Lung (tissue), 11 donors: ENCODE measurements at regions not wholly inside any gene's neighbourhood (a gene's known extent, or its start where the extent isn't known, plus 50 kb on each side); places are given as distances from the start of the nearest gene placed in this dataset.

Experiments
- ATAC-seq: fragments of 200-7000 bp; cut with Tn5 transposase; one replicate; pipeline ENCODE4 v1.9.1; 2020; ENCODE audit warnings: moderate number of reproducible peaks; ENCODE audit not compliant: insufficient read depth, low FRiP score
- DNase-seq, 3 donors: peaks; one replicate each; pipeline ENCODE4 v3.0.0-alpha.2; 2013 to 2017
- H3K27ac ChIP-seq, 2 donors: one replicate each; pipeline ENCODE4 v1.5.1; 2013; ENCODE audit warnings: mild to moderate bottlenecking in 2 of 2, moderate library complexity in 2 of 2, control low read depth in 1 of 2, inconsistent platforms in 1 of 2, low read depth in 1 of 2, low read length in 1 of 2
- H3K27me3 ChIP-seq, 3 donors: one replicate each; pipeline ENCODE4 v1.5.1; 2013; ENCODE audit warnings: low read length in 2 of 3; ENCODE audit not compliant: control insufficient read depth in 3 of 3, insufficient read depth in 3 of 3
- H3K36me3 ChIP-seq, 4 donors: one replicate each; pipeline ENCODE4 v1.5.1; 2013; ENCODE audit warnings: low read length in 4 of 4, mild to moderate bottlenecking in 1 of 4, moderate library complexity in 1 of 4; ENCODE audit not compliant: control insufficient read depth in 4 of 4, insufficient read depth in 4 of 4
- H3K4me1 ChIP-seq, 5 donors: one replicate each; pipeline ENCODE4 v1.5.1; 2013; ENCODE audit warnings: low read length in 5 of 5, mild to moderate bottlenecking in 2 of 5, moderate library complexity in 1 of 5; ENCODE audit not compliant: control insufficient read depth in 5 of 5, insufficient read depth in 5 of 5
- H3K4me3 ChIP-seq: one replicate; pipeline ENCODE4 v1.5.1; 2013; ENCODE audit warnings: mild to moderate bottlenecking, control low read depth, moderate library complexity
- H3K9ac ChIP-seq, 2 donors: one replicate each; pipeline ENCODE4 v1.5.1; 2013; ENCODE audit warnings: low read length in 2 of 2, control low read depth in 1 of 2; ENCODE audit not compliant: insufficient read depth in 1 of 2
- H3K9me3 ChIP-seq, 4 donors: one replicate each; pipeline ENCODE4 v1.5.1; 2013; ENCODE audit warnings: low read length in 3 of 4, mild to moderate bottlenecking in 1 of 4, moderate library complexity in 1 of 4; ENCODE audit not compliant: control insufficient read depth in 4 of 4, insufficient read depth in 3 of 4
- WGBS, 2 donors: extraction: QIAGEN DNeasy Blood & Tissue Kit; methylation state at CpG; one replicate each; pipeline ENCODE4 v1.1.7; 2013; 5-methylcytosine and 5-hydroxymethylcytosine counted together
- TF ChIP-seq, protein P1 (sequence below): IDR thresholded peaks from 2 replicates; pipeline ENCODE4 v1.5.1; 2012; ENCODE audit warnings: mild to moderate bottlenecking; ENCODE audit errors: control extremely low read depth, extremely low read depth
- donor health status: control.
- donor health status: control.
- donor health status: Bipolar disorder and iron deficiency.
- donor health status: healthy.
- donor health status: DM: yes; HTN: yes; CAD: no.

DNA sequence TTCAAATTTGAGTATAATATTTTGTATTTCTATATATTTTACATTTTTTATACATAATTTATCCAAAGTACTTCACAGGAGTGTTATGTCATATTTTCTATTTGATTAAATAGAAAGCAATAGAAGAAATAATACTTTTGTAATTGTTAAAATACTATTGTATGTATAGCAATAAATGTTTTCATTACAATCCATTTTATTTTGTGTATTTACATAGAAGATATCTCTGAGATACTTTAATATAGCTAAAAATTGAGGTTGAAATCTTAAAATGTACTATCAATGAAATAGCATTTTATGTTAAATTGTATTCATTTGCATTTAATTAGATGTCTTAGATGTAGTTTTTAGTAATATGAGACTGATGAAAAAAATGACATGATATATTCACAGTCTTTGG is 1109.6 kb upstream of the MIR17HG start:
- no peak for DNase-seq
- Histone ChIP-seq H3K9ac (no peak overlapping the region), H3K4me3 (no peak overlapping the region), H3K27me3 (no peaks in the 10 kb centered on the region), H3K4me1 (no peaks in the 10 kb centered on the region), H3K9me3 (no peaks in the 10 kb centered on the region), H3K27ac (no peak overlapping the region), H3K36me3 (no peaks in the 10 kb centered on the region)
- TF ChIP-seq, protein P1, sequence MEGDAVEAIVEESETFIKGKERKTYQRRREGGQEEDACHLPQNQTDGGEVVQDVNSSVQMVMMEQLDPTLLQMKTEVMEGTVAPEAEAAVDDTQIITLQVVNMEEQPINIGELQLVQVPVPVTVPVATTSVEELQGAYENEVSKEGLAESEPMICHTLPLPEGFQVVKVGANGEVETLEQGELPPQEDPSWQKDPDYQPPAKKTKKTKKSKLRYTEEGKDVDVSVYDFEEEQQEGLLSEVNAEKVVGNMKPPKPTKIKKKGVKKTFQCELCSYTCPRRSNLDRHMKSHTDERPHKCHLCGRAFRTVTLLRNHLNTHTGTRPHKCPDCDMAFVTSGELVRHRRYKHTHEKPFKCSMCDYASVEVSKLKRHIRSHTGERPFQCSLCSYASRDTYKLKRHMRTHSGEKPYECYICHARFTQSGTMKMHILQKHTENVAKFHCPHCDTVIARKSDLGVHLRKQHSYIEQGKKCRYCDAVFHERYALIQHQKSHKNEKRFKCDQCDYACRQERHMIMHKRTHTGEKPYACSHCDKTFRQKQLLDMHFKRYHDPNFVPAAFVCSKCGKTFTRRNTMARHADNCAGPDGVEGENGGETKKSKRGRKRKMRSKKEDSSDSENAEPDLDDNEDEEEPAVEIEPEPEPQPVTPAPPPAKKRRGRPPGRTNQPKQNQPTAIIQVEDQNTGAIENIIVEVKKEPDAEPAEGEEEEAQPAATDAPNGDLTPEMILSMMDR: no peak
- no peak for ATAC-seq

- 36 to 51% methylated on average over 4 of the region's 4 CpGs for WGBS, 2 donors
- Histone ChIP-seq H3K9ac (no peak overlapping the region), H3K4me3 (no peak overlapping the region), H3K4me1 (no peaks in the 10 kb centered on the region), H3K27ac (no peak overlapping the region), H3K9me3 (no peaks in the 10 kb centered on the region), H3K36me3 (no peaks in the 10 kb centered on the region), H3K27me3 (no peaks in the 10 kb centered on the region)
- no peak for ATAC-seq
- TF ChIP-seq, protein P1: no peak
- DNase-seq: peak in 1 of 3 donors; percentile 2
These were observed 1109.1 kb upstream of the MIR17HG start for GRCh38 chr13:90238413-90238812.

GRCh38 chr13:90239130-90239529 is 1108.4 kb upstream of the MIR17HG start:
- no peaks in the 10 kb centered on the region for H3K9me3 ChIP-seq
- H3K36me3 ChIP-seq: no peaks in the 10 kb centered on the region
- no peak overlapping the region for H3K4me3 ChIP-seq
- no peaks in the 10 kb centered on the region for H3K27me3 ChIP-seq
- TF ChIP-seq, protein P1: no peak
- no peaks in the 10 kb centered on the region for H3K4me1 ChIP-seq
- no peak overlapping the region for H3K27ac ChIP-seq
- ATAC-seq (no peak), DNase-seq (no peak)
- H3K9ac ChIP-seq: no peak overlapping the region
- 82 to 85% methylated on average over 3 of the region's 3 CpGs for WGBS, 2 donors

DNA sequence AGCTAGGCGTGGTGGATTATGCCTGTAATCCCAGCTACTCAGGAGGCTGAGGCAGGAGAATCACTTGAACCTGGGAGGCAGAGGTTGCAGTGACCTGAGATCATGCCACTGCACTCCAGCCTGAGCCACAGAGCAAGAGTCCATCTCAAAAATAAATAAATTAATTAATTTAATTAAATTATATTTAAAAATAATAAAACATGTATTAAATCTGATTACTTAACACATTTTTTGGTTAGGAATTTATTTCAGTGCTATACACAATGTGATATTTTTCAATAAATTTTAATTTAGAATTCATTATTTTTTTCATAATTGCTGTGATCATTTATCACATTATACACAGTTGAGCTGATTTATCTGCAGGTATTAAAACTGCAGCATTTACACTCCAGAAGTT is 1101.5 kb upstream of the MIR17HG start:
- Histone ChIP-seq H3K9me3 (no peaks in the 10 kb centered on the region), H3K4me3 (no peak overlapping the region), H3K9ac (no peak overlapping the region), H3K4me1 (no peaks in the 10 kb centered on the region), H3K27me3 (no peaks in the 10 kb centered on the region), H3K36me3 (no peaks in the 10 kb centered on the region), H3K27ac (no peak overlapping the region)
- WGBS, 2 donors: 84 to 92% methylated on average over 1 of the region's 1 CpG
- TF ChIP-seq, protein P1: no peak
- DNase-seq: no peak
- ATAC-seq: no peak
